SK-N-SH (cell line): ENCODE measurements at regions not wholly inside any gene's neighbourhood (a gene's known extent, or its start where the extent isn't known, plus 50 kb on each side); places are given as distances from the start of the nearest gene placed in this dataset.

Experiments used
- CTCF ChIA-PET: fragments of 300-600, 350-600 bp; formaldehyde crosslinking; extraction: SDS; loops from one replicate; lab custom pipeline; 2021; lab: Yijun Ruan, JAX
- POLR2A ChIA-PET: fragments of 350-600 bp; sonication (Branson Sonifier 250); formaldehyde crosslinking; extraction: SDS; loops from one replicate; lab custom pipeline; 2020; ENCODE audit warnings: antibody characterized with exemption, inconsistent platforms; lab: Yijun Ruan, JAX
- DNase-seq: peaks from one replicate; pipeline ENCODE4 v3.0.0; 2012
- H2AFZ ChIP-seq: fragments of 200-600 bp; sonication (generic); 2 replicates; pipeline ENCODE4 v1.8.1; 2016; ENCODE audit warnings: antibody characterized with exemption, mild to moderate bottlenecking, low read depth
- H3F3A ChIP-seq: fragments of 200-600 bp; sonication (generic); replicated peaks from 2 replicates; pipeline ENCODE3; 2016; ENCODE audit warnings: antibody characterized with exemption, mild to moderate bottlenecking; ENCODE audit not compliant: insufficient read depth
- H3K27ac ChIP-seq, 2 experiments: fragments of 200-500 bp in 1 of 2; fragments of 200-600 bp in 1 of 2; sonication (Bioruptor generic) in 1 of 2; sonication (generic), shearing (Covaris generic) in 1 of 2; 2 replicates each; pipeline versions ENCODE4 v1.5.1 to v1.6.1; 2014 to 2016; ENCODE audit warnings: low read depth in 2 of 2, inconsistent platforms in 1 of 2, low read length in 1 of 2, mild to moderate bottlenecking in 1 of 2, mixed read lengths in 1 of 2
- H3K27me3 ChIP-seq: fragments of 200-600 bp; sonication (generic), shearing (Covaris generic); 2 replicates; pipeline ENCODE4 v1.6.1; 2016; ENCODE audit warnings: mixed run types; ENCODE audit not compliant: insufficient read depth
- H3K36me3 ChIP-seq, 2 experiments: fragments of 200-500 bp in 1 of 2; fragments of 200-600 bp in 1 of 2; sonication (Bioruptor generic) in 1 of 2; sonication (generic) in 1 of 2; replicated peaks in 1 of 2; 2 replicates each; pipeline versions ENCODE3 to v1.5.1; 2014 to 2016; ENCODE audit warnings: low read length in 1 of 2, mild to moderate bottlenecking in 1 of 2; ENCODE audit not compliant: insufficient read depth in 2 of 2, control insufficient read depth in 1 of 2
- H3K4me1 ChIP-seq, 2 experiments: fragments of 200-500 bp in 1 of 2; fragments of 200-600 bp in 1 of 2; sonication (Bioruptor generic) in 1 of 2; sonication (generic), shearing (Covaris generic) in 1 of 2; 2 replicates each; pipeline versions ENCODE4 v1.5.1 to v1.6.1; 2014 to 2016; ENCODE audit warnings: low read depth in 1 of 2, low read length in 1 of 2, mixed run types in 1 of 2; ENCODE audit not compliant: insufficient read depth in 2 of 2, control insufficient read depth in 1 of 2
- H3K4me2 ChIP-seq: fragments of 200-600 bp; sonication (generic), shearing (Covaris generic); 2 replicates; pipeline ENCODE4 v1.6.1; 2017; ENCODE audit warnings: mixed run types
- H3K4me3 ChIP-seq, 2 experiments: fragments of 200-500 bp in 1 of 2; fragments of 200-600 bp in 1 of 2; sonication (Bioruptor generic) in 1 of 2; sonication (generic), shearing (Covaris generic) in 1 of 2; 2 replicates each; pipeline versions ENCODE4 v1.5.1 to v1.8.1; 2014 to 2016; ENCODE audit warnings: low read depth in 2 of 2, inconsistent platforms in 1 of 2, low read length in 1 of 2, mild to moderate bottlenecking in 1 of 2, mixed read lengths in 1 of 2, moderate library complexity in 1 of 2
- H3K79me2 ChIP-seq: fragments of 200-600 bp; sonication (generic); 2 replicates; pipeline ENCODE4 v1.8.1; 2017; ENCODE audit warnings: mild to moderate bottlenecking; ENCODE audit not compliant: insufficient read depth
- H3K9ac ChIP-seq: fragments of 200-600 bp; sonication (generic); 2 replicates; pipeline ENCODE4 v1.6.1; 2017; ENCODE audit warnings: mixed run types
- H3K9me2 ChIP-seq: fragments of 200-600 bp; sonication (generic); 2 replicates; pipeline ENCODE4 v1.6.1; 2017; ENCODE audit warnings: mixed run types
- H3K9me3 ChIP-seq: fragments of 200-600 bp; sonication (generic); 2 replicates; pipeline ENCODE4 v1.6.1; 2017; ENCODE audit warnings: mixed run types, mild to moderate bottlenecking, moderate library complexity
- H4K20me1 ChIP-seq: fragments of 200-600 bp; sonication (generic); 2 replicates; pipeline ENCODE4 v1.6.1; 2017; ENCODE audit warnings: mild to moderate bottlenecking, mixed run types; ENCODE audit not compliant: insufficient read depth
- CHD2 ChIP-seq: fragments of 150-350 bp; IDR thresholded peaks from 2 replicates; pipeline ENCODE4 v1.6.1; 2018; ENCODE audit warnings: low read length; ENCODE audit not compliant: partially characterized antibody
- CTCF ChIP-seq: fragments of 200-600 bp; sonication (generic); IDR thresholded peaks from 2 replicates; pipeline ENCODE4 v1.6.1; 2017; ENCODE audit warnings: antibody characterized with exemption, mild to moderate bottlenecking, moderate library complexity
- EZH2phosphoT487 ChIP-seq: fragments of 200-600 bp; sonication (generic); IDR thresholded peaks from 2 replicates; pipeline ENCODE4 v1.6.1; 2017; ENCODE audit warnings: low read depth, mixed run types, mild to moderate bottlenecking, antibody characterized with exemption, moderate library complexity, borderline replicate concordance
- FOSL2 ChIP-seq: IDR thresholded peaks from 2 replicates; pipeline ENCODE4 v1.4.0; 2012; ENCODE audit warnings: low read depth, mild to moderate bottlenecking, moderate library complexity, borderline replicate concordance
- IRF3 ChIP-seq: fragments of 150-350 bp; IDR thresholded peaks from 2 replicates; pipeline ENCODE4 v1.6.1; 2016; ENCODE audit warnings: mild to moderate bottlenecking, low read depth, low read length
- MEF2A ChIP-seq: IDR thresholded peaks from 2 replicates; pipeline ENCODE4 v1.4.0; 2012; ENCODE audit warnings: low read depth, borderline replicate concordance
- NFIC ChIP-seq: IDR thresholded peaks from 2 replicates; pipeline ENCODE4 v1.4.0; 2012; ENCODE audit warnings: borderline replicate concordance
- POLR2AphosphoS5 ChIP-seq: IDR thresholded peaks from 2 replicates; pipeline ENCODE4 v1.6.1; 2012; ENCODE audit warnings: low read depth, low read length
- RCOR1 ChIP-seq: fragments of 150-350 bp; IDR thresholded peaks from 2 replicates; pipeline ENCODE4 v1.6.1; 2017; ENCODE audit warnings: antibody characterized with exemption, low read length
- TEAD4 ChIP-seq: IDR thresholded peaks from 2 replicates; pipeline ENCODE4 v1.4.0; 2012; ENCODE audit warnings: mild to moderate bottlenecking, borderline replicate concordance; ENCODE audit not compliant: insufficient read depth
- USF1 ChIP-seq: IDR thresholded peaks from 2 replicates; pipeline ENCODE4 v1.4.0; 2012; ENCODE audit warnings: low read depth, borderline replicate concordance
- USF2 ChIP-seq: fragments of 150-350 bp; IDR thresholded peaks from 2 replicates; pipeline ENCODE4 v1.6.1; 2017; ENCODE audit warnings: antibody characterized with exemption, low read length, low read depth, borderline replicate concordance
- WGBS: methylation state at CpG from one replicate; pipeline ENCODE4 v1.1.6; 2017; ENCODE audit warnings: low lambda C conversion rate; 5-methylcytosine and 5-hydroxymethylcytosine counted together
- TF ChIP-seq, protein P1 (sequence below): IDR thresholded peaks from 2 replicates; pipeline ENCODE4; 2012
- TF ChIP-seq, protein P2 (sequence below): IDR thresholded peaks from 2 replicates; pipeline ENCODE4 v1.6.1; 2012; ENCODE audit warnings: mild to moderate bottlenecking, low read depth, low read length, moderate library complexity

- TF ChIP-seq CTCF, result 0 out of 2 replicates have a peak, but pooled peaks have one; percentile 8
- no peak for TF ChIP-seq USF1
- TF ChIP-seq, protein P1, sequence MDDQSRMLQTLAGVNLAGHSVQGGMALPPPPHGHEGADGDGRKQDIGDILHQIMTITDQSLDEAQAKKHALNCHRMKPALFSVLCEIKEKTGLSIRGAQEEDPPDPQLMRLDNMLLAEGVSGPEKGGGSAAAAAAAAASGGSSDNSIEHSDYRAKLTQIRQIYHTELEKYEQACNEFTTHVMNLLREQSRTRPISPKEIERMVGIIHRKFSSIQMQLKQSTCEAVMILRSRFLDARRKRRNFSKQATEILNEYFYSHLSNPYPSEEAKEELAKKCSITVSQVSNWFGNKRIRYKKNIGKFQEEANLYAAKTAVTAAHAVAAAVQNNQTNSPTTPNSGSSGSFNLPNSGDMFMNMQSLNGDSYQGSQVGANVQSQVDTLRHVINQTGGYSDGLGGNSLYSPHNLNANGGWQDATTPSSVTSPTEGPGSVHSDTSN, result no peak
- no peak for TF ChIP-seq USF2
- TF ChIP-seq MEF2A, result no peak
- TF ChIP-seq EZH2phosphoT487, result no peak
These were observed 147.3 kb upstream of the TMEM196 start for GRCh38 chr7:19920705-19921104.

GRCh38 chr7:19920166-19920565 lies 146.7 kb upstream of the TMEM196 start:
- Histone ChIP-seq H3K9me3 (no peaks in the 10 kb centered on the region), H3K27ac (no peak overlapping the region), H3K9ac (no peak overlapping the region), H3K36me3 (no peaks in the 10 kb centered on the region), H3K4me3 (no peak overlapping the region), H3K9me2 (no peaks in the 10 kb centered on the region), H2AFZ (no peak overlapping the region; the same call in 1 of the 2 replicates), H3K4me1 (no peaks in the 10 kb centered on the region), H3K79me2 (no peaks in the 10 kb centered on the region), H4K20me1 (no peaks in the 10 kb centered on the region), H3K27me3 (no peaks in the 10 kb centered on the region), H3F3A (peaks cover 8% of the 10 kb centered on the region), H3K4me2 (0 out of 2 replicates have a peak overlapping the region, but pooled peaks have one; percentile 4)
- WGBS, result 22% methylated on average over 6 of the region's 6 CpGs
- DNase-seq, result no peak
- CTCF ChIA-PET, result no interaction called here
- POLR2A ChIA-PET, result no interaction called here
- TF ChIP-seq RCOR1, result no peak
- TF ChIP-seq IRF3, result no peak
- TF ChIP-seq, protein P2, sequence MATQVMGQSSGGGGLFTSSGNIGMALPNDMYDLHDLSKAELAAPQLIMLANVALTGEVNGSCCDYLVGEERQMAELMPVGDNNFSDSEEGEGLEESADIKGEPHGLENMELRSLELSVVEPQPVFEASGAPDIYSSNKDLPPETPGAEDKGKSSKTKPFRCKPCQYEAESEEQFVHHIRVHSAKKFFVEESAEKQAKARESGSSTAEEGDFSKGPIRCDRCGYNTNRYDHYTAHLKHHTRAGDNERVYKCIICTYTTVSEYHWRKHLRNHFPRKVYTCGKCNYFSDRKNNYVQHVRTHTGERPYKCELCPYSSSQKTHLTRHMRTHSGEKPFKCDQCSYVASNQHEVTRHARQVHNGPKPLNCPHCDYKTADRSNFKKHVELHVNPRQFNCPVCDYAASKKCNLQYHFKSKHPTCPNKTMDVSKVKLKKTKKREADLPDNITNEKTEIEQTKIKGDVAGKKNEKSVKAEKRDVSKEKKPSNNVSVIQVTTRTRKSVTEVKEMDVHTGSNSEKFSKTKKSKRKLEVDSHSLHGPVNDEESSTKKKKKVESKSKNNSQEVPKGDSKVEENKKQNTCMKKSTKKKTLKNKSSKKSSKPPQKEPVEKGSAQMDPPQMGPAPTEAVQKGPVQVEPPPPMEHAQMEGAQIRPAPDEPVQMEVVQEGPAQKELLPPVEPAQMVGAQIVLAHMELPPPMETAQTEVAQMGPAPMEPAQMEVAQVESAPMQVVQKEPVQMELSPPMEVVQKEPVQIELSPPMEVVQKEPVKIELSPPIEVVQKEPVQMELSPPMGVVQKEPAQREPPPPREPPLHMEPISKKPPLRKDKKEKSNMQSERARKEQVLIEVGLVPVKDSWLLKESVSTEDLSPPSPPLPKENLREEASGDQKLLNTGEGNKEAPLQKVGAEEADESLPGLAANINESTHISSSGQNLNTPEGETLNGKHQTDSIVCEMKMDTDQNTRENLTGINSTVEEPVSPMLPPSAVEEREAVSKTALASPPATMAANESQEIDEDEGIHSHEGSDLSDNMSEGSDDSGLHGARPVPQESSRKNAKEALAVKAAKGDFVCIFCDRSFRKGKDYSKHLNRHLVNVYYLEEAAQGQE, result no peak
- TF ChIP-seq FOSL2, result no peak
- TF ChIP-seq NFIC, result no peak
- TF ChIP-seq USF1, result no peak
- no peak for TF ChIP-seq POLR2AphosphoS5
- TF ChIP-seq TEAD4, result no peak
- no peak for TF ChIP-seq USF2
- TF ChIP-seq CHD2, result no peak

More at GRCh38 chr7:19920705-19921104, 147.3 kb upstream of the TMEM196 start:
- Histone ChIP-seq H3K9ac (no peak overlapping the region), H3K79me2 (no peaks in the 10 kb centered on the region), H3K4me2 (no peak overlapping the region), H3K27me3 (no peaks in the 10 kb centered on the region), H3K4me1 (no peaks in the 10 kb centered on the region), H4K20me1 (no peaks in the 10 kb centered on the region), H3K9me3 (no peaks in the 10 kb centered on the region), H3F3A (peaks cover 8% of the 10 kb centered on the region), H3K36me3 (no peaks in the 10 kb centered on the region), H3K4me3 (no peak overlapping the region), H3K9me2 (no peaks in the 10 kb centered on the region), H2AFZ (no peak overlapping the region; the same call in 1 of the 2 replicates), H3K27ac (no peak overlapping the region)
- POLR2A ChIA-PET, result no interaction called here
- 44% methylated on average over 7 of the region's 7 CpGs for WGBS
- no peak for DNase-seq
- CTCF ChIA-PET, result no interaction called here
